ENCODE measurements at regions not wholly inside any gene's neighbourhood (a gene's known extent, or its start where the extent isn't known, plus 50 kb on each side); places are given as distances from the start of the nearest gene placed in this dataset.

DNA sequence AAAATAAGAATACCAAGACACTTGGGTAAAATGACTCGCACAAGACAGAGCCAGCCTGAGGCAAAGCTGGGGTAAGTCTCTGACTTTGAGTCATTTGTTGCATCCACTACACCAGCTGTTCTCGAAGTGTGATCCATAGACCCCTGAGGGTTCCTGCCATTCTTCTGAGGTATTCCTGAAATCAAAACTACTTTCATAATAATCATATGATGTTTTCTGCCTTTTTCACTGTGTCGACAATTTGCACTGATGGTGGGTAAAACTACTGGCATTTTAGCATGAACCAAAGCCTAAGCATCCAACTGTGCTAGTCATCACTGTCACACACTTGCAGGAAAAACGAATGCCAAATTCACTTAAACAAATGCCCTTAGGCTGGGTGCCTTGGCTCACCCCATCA is 135.5 kb upstream of the FUT8 start:
- no peaks in the 10 kb centered on the region for H3K9me3 ChIP-seq (ENCODE audit: insufficient read depth, low read depth, low read length)
- no peak overlapping the region for H3K9ac ChIP-seq (ENCODE audit: low read depth, low read length)
- H3K4me3 ChIP-seq (ENCODE audit: low read length) = no peak overlapping the region
- H3K27ac ChIP-seq (ENCODE audit: low read length) = no peak overlapping the region
- peaks cover 2% of the 10 kb centered on the region for H3K4me1 ChIP-seq (ENCODE audit: insufficient read depth, low read length)
- H3K36me3 ChIP-seq (ENCODE audit: insufficient read depth, low read depth, low read length) = no peaks in the 10 kb centered on the region
- no peaks in the 10 kb centered on the region for H3K27me3 ChIP-seq (ENCODE audit: insufficient read depth, low read length)

DNA sequence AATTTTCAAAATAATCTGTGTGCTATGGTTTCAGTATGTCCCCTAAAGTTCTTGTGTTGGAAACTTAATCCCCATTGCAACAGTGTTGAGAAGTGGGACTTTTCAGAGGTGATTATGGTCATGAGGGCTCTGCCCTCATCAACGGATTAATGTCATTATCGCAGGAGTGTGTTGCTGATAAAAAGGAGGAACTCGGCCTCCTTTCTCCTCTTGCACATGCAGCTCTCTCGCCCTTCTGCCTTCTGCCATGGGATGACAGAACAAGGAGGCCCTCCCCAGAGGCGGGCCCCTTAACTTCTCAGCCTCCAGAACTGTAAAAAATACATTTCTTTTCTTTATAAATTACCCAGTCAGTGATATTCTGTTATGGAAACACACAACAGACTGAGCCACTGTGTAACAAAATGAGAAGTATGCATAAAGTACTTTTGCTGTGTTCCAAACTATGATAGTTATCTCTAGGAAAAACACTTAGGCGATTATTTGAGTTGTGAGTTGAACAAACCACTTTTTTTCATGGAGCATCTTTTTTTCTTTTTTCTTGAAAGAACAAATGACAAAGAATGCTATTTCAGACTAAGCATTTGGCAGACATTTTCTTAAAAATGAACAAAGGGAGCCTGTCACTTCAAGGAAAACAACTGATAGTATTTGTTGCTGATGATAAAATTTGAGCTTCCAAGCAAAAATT is 134.8 kb upstream of the FUT8 start:
- no peaks in the 10 kb centered on the region for H3K9me3 ChIP-seq (ENCODE audit: insufficient read depth, low read depth, low read length)
- H3K27ac ChIP-seq (ENCODE audit: low read length) = no peak overlapping the region
- H3K9ac ChIP-seq (ENCODE audit: low read depth, low read length) = no peak overlapping the region
- peaks cover 8% of the 10 kb centered on the region for H3K4me1 ChIP-seq (ENCODE audit: insufficient read depth, low read length)
- H3K27me3 ChIP-seq (ENCODE audit: insufficient read depth, low read length) = no peaks in the 10 kb centered on the region
- H3K36me3 ChIP-seq (ENCODE audit: insufficient read depth, low read depth, low read length) = no peaks in the 10 kb centered on the region
- no peak overlapping the region for H3K4me3 ChIP-seq (ENCODE audit: low read length)

DNA sequence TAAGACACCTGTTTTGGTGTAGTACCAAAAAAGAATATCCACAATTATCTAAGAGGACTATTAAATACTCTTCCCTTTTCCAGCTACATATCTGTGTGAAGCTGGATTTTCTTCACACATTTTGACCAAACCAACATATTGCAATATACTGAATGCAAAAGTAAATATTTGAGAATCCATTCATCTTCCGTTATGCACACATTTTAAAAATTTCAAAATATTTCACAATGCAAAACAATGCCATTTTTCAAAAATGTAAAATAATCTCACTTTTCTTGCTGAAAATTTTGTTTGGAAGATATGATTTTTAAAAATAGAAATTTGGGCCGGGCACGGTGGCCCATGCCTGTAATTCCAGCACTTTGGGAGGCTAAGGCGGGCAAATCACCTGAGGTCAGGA is 133.9 kb upstream of the FUT8 start:
- Histone ChIP-seq H3K4me1 (ENCODE audit: insufficient read depth, low read length) (peaks cover 17% of the 10 kb centered on the region), H3K36me3 (ENCODE audit: insufficient read depth, low read depth, low read length) (no peaks in the 10 kb centered on the region), H3K9me3 (ENCODE audit: insufficient read depth, low read depth, low read length) (no peaks in the 10 kb centered on the region)

DNA sequence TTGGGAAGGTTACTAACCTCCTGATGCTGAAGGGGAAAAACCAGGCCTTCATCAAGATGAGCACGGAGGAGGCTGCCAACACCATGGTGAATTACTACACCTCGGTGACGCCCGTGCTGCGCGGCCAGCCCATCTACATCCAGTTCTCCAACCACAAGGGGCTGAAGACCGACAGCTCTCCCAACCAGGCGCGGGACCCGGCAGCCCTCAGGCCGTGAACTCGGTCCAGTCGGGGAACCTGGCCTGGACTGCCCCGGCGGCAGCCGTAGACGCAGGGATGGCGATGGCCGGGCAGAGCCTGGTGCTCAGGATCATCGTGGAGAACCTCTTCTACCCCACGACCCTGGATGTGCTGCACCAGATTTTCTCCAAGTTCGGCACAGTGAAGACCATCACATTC is 133.0 kb upstream of the FUT8 start:
- Histone ChIP-seq H3K9ac (ENCODE audit: low read depth, low read length) (no peak overlapping the region), H3K9me3 (ENCODE audit: insufficient read depth, low read depth, low read length) (no peaks in the 10 kb centered on the region), H3K4me1 (ENCODE audit: insufficient read depth, low read length) (peaks cover 17% of the 10 kb centered on the region), H3K27me3 (ENCODE audit: insufficient read depth, low read length) (no peaks in the 10 kb centered on the region), H3K27ac (ENCODE audit: low read length) (no peak overlapping the region), H3K36me3 (ENCODE audit: insufficient read depth, low read depth, low read length) (no peaks in the 10 kb centered on the region), H3K4me3 (ENCODE audit: low read length) (no peak overlapping the region)

More for the DNA sequence above, 133.9 kb upstream of the FUT8 start:
- no peak overlapping the region for H3K4me3 ChIP-seq (ENCODE audit: low read length)
- no peak overlapping the region for H3K9ac ChIP-seq (ENCODE audit: low read depth, low read length)
- H3K27me3 ChIP-seq (ENCODE audit: insufficient read depth, low read length) = no peaks in the 10 kb centered on the region
- H3K27ac ChIP-seq (ENCODE audit: low read length) = no peak overlapping the region

DNA sequence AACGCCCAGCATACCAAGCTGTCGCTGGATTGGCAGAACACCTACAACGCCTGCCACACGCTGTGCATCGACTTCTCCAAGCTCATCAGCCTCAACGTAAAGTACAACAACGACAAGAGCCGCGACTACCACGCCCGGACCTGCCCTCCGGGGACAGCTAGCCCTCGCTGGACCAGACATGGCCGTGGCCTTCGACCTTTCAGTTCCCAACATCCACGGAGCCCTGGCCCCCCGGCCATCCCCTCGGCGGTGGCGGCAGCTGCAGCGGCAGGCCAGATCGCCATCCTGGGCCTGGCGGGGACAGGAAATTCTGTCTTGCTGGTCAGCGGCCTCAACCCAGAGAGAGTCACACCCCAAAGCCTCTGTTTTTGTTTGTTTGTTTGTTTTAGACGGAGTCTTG is 132.6 kb upstream of the FUT8 start:
- Histone ChIP-seq H3K9ac (ENCODE audit: low read depth, low read length) (no peak overlapping the region), H3K36me3 (ENCODE audit: insufficient read depth, low read depth, low read length) (no peaks in the 10 kb centered on the region), H3K27ac (ENCODE audit: low read length) (no peak overlapping the region), H3K9me3 (ENCODE audit: insufficient read depth, low read depth, low read length) (no peaks in the 10 kb centered on the region), H3K4me3 (ENCODE audit: low read length) (no peak overlapping the region), H3K27me3 (ENCODE audit: insufficient read depth, low read length) (no peaks in the 10 kb centered on the region), H3K4me1 (ENCODE audit: insufficient read depth, low read length) (peaks cover 17% of the 10 kb centered on the region)

DNA sequence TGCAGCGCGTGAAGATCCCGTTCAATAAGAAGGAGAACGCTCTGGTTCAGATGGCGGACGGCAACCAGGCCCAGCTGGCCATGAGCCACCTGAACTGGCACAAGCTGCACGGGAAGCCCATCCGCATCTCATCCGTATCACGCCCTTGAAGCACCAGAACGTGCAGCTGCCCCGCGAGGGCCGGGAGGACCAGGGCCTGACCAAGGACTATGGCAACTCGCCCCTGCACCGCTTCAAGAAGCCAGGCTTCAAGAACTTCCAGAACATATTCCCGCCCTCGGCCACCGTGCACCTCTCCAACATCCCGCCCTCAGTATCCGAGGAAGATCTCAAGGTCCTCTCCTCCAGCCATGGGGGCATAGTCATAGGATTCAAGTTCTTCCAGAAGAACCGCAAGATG is 131.9 kb upstream of the FUT8 start:
- Histone ChIP-seq H3K9ac (ENCODE audit: low read depth, low read length) (no peak overlapping the region), H3K9me3 (ENCODE audit: insufficient read depth, low read depth, low read length) (no peaks in the 10 kb centered on the region), H3K36me3 (ENCODE audit: insufficient read depth, low read depth, low read length) (no peaks in the 10 kb centered on the region), H3K27ac (ENCODE audit: low read length) (no peak overlapping the region), H3K4me1 (ENCODE audit: insufficient read depth, low read length) (peaks cover 17% of the 10 kb centered on the region), H3K27me3 (ENCODE audit: insufficient read depth, low read length) (no peaks in the 10 kb centered on the region), H3K4me3 (ENCODE audit: low read length) (no peak overlapping the region)

DNA sequence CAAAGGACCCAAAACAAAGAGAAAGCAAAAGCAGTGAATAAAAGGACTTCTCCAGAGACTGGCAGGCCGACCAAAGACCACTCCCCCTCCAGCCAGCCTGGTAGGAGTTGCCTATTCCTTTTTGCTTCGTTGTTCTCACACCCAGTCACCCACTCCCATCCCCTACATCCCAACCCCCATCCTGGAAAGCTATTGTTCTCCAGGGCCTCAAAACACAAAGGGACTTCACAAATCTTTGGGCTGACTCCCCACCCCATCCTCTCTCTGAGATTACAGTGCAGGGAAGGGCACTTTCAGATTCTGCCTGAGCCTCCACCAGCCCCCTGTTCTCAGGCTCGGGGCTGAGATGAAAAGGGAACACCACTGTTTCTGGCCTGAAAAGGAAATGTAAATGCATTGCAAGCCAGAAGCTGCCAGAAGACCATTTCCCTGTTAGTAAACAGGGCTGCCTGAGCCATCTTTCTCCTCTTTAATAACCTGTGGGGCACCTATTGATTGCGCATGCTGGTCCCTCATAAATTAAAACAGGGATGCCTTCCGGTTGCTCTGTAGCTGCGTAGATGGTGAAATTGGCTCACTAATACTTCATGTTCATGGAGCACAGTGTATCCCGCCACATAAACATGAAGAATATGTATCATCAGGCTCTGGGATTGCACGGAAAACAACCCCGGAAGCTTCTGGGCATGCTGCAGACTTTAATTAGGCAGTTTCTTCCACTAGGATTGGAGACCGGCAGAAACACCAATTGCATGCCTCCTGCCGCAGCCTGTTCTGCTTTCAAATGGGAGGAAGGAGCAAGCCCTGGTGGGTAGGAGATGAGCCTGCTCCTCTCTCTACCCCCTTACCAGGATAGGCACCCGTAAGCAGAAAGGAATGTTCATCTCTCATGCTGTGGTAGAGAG is 130.3 kb upstream of the FUT8 start:
- Histone ChIP-seq H3K27ac (ENCODE audit: low read length) (peak overlapping the region; percentile 82), H3K9me3 (ENCODE audit: insufficient read depth, low read depth, low read length) (no peaks in the 10 kb centered on the region), H3K27me3 (ENCODE audit: insufficient read depth, low read length) (no peaks in the 10 kb centered on the region), H3K4me1 (ENCODE audit: insufficient read depth, low read length) (peaks cover 14% of the 10 kb centered on the region), H3K9ac (ENCODE audit: low read depth, low read length) (peak overlapping the region; percentile 74; the same call in 1 of the 2 replicates), H3K4me3 (ENCODE audit: low read length) (peak overlapping the region; percentile 39; the same call in 1 of the 2 replicates), H3K36me3 (ENCODE audit: insufficient read depth, low read depth, low read length) (no peaks in the 10 kb centered on the region)

DNA sequence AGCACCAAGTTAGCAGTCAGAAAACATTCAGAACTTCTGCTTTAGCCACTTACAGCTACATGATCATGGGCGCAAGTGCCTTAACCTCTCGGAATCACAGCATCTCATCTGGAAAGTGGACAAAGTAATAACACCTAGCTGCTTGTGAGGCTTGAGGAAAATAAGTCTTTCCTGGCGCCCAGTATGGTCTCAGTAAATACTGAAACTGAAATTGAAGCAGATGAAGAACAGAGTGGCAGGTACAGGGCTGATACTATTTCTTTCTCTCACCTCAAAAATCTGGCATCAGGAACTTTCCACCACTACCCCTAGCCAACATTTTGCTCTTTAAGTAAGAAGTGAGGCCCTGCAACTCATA is 129.7 kb upstream of the FUT8 start:
- H3K27me3 ChIP-seq (ENCODE audit: insufficient read depth, low read length) = no peaks in the 10 kb centered on the region
- peaks cover 14% of the 10 kb centered on the region for H3K4me1 ChIP-seq (ENCODE audit: insufficient read depth, low read length)
- H3K27ac ChIP-seq (ENCODE audit: low read length) = peak overlapping the region; percentile 82
- no peaks in the 10 kb centered on the region for H3K9me3 ChIP-seq (ENCODE audit: insufficient read depth, low read depth, low read length)
- H3K4me3 ChIP-seq (ENCODE audit: low read length) = peak overlapping the region; percentile 39; the same call in 1 of the 2 replicates
- H3K9ac ChIP-seq (ENCODE audit: low read depth, low read length) = peak overlapping the region; percentile 74; the same call in 1 of the 2 replicates
- H3K36me3 ChIP-seq (ENCODE audit: insufficient read depth, low read depth, low read length) = no peaks in the 10 kb centered on the region

DNA sequence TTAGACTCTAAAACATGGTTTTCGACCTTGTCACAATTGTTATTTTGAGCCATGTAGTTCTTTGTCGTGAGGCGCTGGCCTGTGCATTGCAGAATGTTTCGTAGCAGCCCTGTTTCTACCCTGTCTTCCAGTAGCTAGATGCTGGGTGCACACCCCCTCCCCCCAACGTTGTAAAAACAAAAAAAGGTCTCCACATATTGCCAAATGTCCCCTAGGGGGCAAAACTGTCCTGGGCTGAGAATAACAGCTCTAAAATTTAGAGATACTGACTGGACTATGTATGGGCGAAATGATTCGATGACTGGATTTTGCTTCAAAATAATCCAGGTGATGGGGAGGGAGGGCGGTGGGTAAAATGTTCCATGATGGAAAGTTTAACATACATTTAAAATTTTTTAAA is 126.1 kb upstream of the FUT8 start:
- Histone ChIP-seq H3K27me3 (ENCODE audit: insufficient read depth, low read length) (no peaks in the 10 kb centered on the region), H3K4me3 (ENCODE audit: low read length) (no peak overlapping the region), H3K4me1 (ENCODE audit: insufficient read depth, low read length) (peaks cover 14% of the 10 kb centered on the region), H3K27ac (ENCODE audit: low read length) (no peak overlapping the region), H3K36me3 (ENCODE audit: insufficient read depth, low read depth, low read length) (no peaks in the 10 kb centered on the region), H3K9me3 (ENCODE audit: insufficient read depth, low read depth, low read length) (no peaks in the 10 kb centered on the region), H3K9ac (ENCODE audit: low read depth, low read length) (no peak overlapping the region)

DNA sequence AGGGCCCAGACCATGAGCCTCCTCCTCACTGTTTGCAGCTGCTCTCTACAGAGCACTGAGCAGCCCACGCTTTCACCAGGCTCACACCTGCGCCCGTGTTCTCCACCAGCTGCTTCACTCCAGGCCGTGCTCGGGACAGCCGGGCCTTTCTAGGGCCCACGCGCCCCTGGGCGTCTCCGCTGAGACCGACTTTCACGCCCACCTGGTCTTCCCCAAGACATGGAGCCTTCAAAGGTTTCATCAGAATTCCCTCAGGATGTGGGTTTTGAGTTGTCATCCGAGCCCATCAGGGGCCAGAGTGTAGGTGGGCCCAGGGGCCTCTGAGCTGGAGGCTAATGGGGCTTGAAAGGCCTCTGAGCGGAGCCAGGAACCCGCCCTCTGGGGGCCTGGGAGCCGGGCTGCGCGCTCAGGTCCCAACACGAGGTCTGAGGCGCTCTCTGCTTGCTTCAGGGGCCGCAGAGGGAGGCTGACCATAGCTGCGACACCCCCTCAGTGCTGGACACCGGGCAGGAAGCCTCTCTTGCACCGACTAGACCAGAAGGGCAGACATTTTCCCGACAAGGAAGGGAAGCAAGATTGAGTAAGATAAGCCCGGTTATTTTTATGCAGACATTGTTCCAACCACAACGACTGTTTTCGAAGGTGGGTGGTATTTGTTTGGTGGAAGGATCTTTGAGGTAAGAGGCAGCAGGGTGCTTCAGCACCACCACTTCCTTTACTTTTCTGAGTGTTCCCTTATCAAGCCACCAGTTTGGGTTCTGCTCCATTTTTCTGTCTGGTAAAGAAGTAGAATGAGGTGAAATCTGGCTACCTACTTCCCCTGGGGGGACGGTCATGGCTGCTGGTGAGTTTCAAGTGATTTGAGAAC is 125.0 kb upstream of the FUT8 start:
- no peaks in the 10 kb centered on the region for H3K9me3 ChIP-seq (ENCODE audit: insufficient read depth, low read depth, low read length)
- no peaks in the 10 kb centered on the region for H3K36me3 ChIP-seq (ENCODE audit: insufficient read depth, low read depth, low read length)
- H3K27me3 ChIP-seq (ENCODE audit: insufficient read depth, low read length) = no peaks in the 10 kb centered on the region
- H3K9ac ChIP-seq (ENCODE audit: low read depth, low read length) = no peak overlapping the region
- H3K4me1 ChIP-seq (ENCODE audit: insufficient read depth, low read length) = peaks cover 11% of the 10 kb centered on the region
- no peak overlapping the region for H3K4me3 ChIP-seq (ENCODE audit: low read length)
- no peak overlapping the region for H3K27ac ChIP-seq (ENCODE audit: low read length)

DNA sequence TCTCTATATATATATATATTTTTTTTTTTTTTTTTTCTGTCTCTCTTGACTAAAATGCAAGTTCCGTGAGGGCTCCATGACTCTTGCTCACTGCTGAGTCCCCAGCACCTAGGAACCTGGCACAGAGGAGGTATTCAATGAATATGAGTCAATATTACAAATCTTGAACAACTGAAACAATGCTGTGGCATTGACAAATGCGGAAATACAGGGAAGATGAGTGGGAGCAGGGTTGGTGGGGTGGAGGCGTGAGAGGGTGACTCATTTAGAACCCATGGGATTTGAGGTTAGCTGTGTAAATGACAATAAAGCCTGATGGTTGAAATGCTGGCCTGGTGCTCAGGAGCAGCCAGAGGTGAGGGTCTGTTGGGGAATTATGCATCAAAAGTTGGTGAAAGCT is 121.7 kb upstream of the FUT8 start:
- Histone ChIP-seq H3K4me1 (ENCODE audit: insufficient read depth, low read length) (no peaks in the 10 kb centered on the region), H3K9me3 (ENCODE audit: insufficient read depth, low read depth, low read length) (no peaks in the 10 kb centered on the region), H3K36me3 (ENCODE audit: insufficient read depth, low read depth, low read length) (no peaks in the 10 kb centered on the region), H3K27me3 (ENCODE audit: insufficient read depth, low read length) (no peaks in the 10 kb centered on the region), H3K9ac (ENCODE audit: low read depth, low read length) (no peak overlapping the region), H3K27ac (ENCODE audit: low read length) (no peak overlapping the region), H3K4me3 (ENCODE audit: low read length) (no peak overlapping the region)

Measured in iPS-20b (cell line).